Activated CD4-positive, alpha-beta memory T cell treated with anti-CD3 and anti-CD28 coated beads for 36 hours (primary cell): ENCODE measurements at regions not wholly inside any gene's neighbourhood (a gene's known extent, or its start where the extent isn't known, plus 50 kb on each side); places are given as distances from the start of the nearest gene placed in this dataset.
"Not testable (repeated sequence)": the region's sequence is repeated elsewhere in the genome, so short reads cannot be mapped to it uniquely, and the experiment has no call there.

Source experiments
- CTCF ChIA-PET: fragments of 350-600 bp; sonication (Branson Sonifier 250); formaldehyde crosslinking; loops from one replicate; lab custom pipeline; 2021; ENCODE audit warnings: antibody characterized with exemption, inconsistent platforms; lab: Charles Lee
- POLR2A ChIA-PET: fragments of 350-600 bp; sonication (Branson Sonifier 250); formaldehyde crosslinking; loops from one replicate; lab custom pipeline; 2021; ENCODE audit warnings: antibody characterized with exemption; lab: Charles Lee
- DNase-seq: peaks from one replicate; pipeline ENCODE4 v3.0.0-alpha.2; 2020
- H3K27ac Mint-ChIP-seq: one replicate; pipeline ENCODE4 v1.8.0; 2021; ENCODE audit warnings: mixed read lengths
- H3K27me3 Mint-ChIP-seq: one replicate; pipeline ENCODE4 v1.8.0; 2021; ENCODE audit warnings: mixed read lengths
- H3K36me3 Mint-ChIP-seq: one replicate; pipeline ENCODE4 v1.8.0; 2021; ENCODE audit warnings: mixed read lengths
- H3K4me1 Mint-ChIP-seq: one replicate; pipeline ENCODE4 v1.8.0; 2021; ENCODE audit warnings: low read depth, mixed read lengths
- H3K4me3 Mint-ChIP-seq: one replicate; pipeline ENCODE4 v1.8.0; 2021; ENCODE audit warnings: mild to moderate bottlenecking, mixed read lengths
- H3K9me3 Mint-ChIP-seq: one replicate; pipeline ENCODE4 v1.8.0; 2021; ENCODE audit warnings: mixed read lengths
- intact Hi-C: fragments of 100-400 bp; cut with micrococcal nuclease; formaldehyde crosslinking; loops from one replicate; pipeline ENCODE4 v1.15.1; 2023

- intact Hi-C loops, DNase-seq, H3K4me3 Mint-ChIP-seq, CTCF ChIA-PET, H3K27ac Mint-ChIP-seq, H3K9me3 Mint-ChIP-seq, H3K36me3 Mint-ChIP-seq, POLR2A ChIA-PET: not testable (repeated sequence)
- H3K4me1 Mint-ChIP-seq = peaks cover 10% of the 10 kb centered on the region
- H3K27me3 Mint-ChIP-seq = peaks cover 22% of the 10 kb centered on the region
These were observed 84.3 kb downstream of the IRS2 start for GRCh38 chr13:109702030-109702597.

- Mint-ChIP-seq H3K4me3 (no peak overlapping the region), H3K9me3 (no peaks in the 10 kb centered on the region), H3K4me1 (peaks cover 10% of the 10 kb centered on the region), H3K27ac (no peak overlapping the region), H3K27me3 (peaks cover 15% of the 10 kb centered on the region), H3K36me3 (no peaks in the 10 kb centered on the region)
- ChIA-PET CTCF (no interaction called here), POLR2A (no interaction called here)
- DNase-seq = no peak
- intact Hi-C loops = no loop called here
These were observed 86.2 kb downstream of the IRS2 start for GRCh38 chr13:109700176-109700575.

GRCh38 chr13:109699628-109700071, 86.7 kb downstream of the IRS2 start:
- intact Hi-C loops = no loop called here
- H3K9me3 Mint-ChIP-seq = no peaks in the 10 kb centered on the region
- POLR2A ChIA-PET = no interaction called here

GRCh38 chr13:109698779-109699178, 87.6 kb downstream of the IRS2 start:
- H3K36me3 Mint-ChIP-seq = no peaks in the 10 kb centered on the region
- H3K4me1 Mint-ChIP-seq = peaks cover 4% of the 10 kb centered on the region
- H3K27me3 Mint-ChIP-seq = peaks cover 1% of the 10 kb centered on the region
- intact Hi-C loops = no loop called here
- no peak overlapping the region for H3K4me3 Mint-ChIP-seq
- POLR2A ChIA-PET = no interaction called here
- no peak for DNase-seq
- CTCF ChIA-PET = no interaction called here
- no peaks in the 10 kb centered on the region for H3K9me3 Mint-ChIP-seq
- no peak overlapping the region for H3K27ac Mint-ChIP-seq

More at GRCh38 chr13:109699628-109700071, 86.7 kb downstream of the IRS2 start:
- Mint-ChIP-seq H3K36me3 (no peaks in the 10 kb centered on the region), H3K4me3 (no peak overlapping the region), H3K27ac (no peak overlapping the region), H3K4me1 (peaks cover 6% of the 10 kb centered on the region), H3K27me3 (peaks cover 10% of the 10 kb centered on the region)
- no peak for DNase-seq
- CTCF ChIA-PET = no interaction called here

- no peaks in the 10 kb centered on the region for H3K9me3 Mint-ChIP-seq
- no peak overlapping the region for H3K27ac Mint-ChIP-seq
- no peaks in the 10 kb centered on the region for H3K36me3 Mint-ChIP-seq
- DNase-seq = no peak
- H3K4me1 Mint-ChIP-seq = peaks cover 4% of the 10 kb centered on the region
- no peak overlapping the region for H3K4me3 Mint-ChIP-seq
- ChIA-PET CTCF (no interaction called here), POLR2A (no interaction called here)
- intact Hi-C loops = no loop called here
- peaks cover 2% of the 10 kb centered on the region for H3K27me3 Mint-ChIP-seq
These were observed 88.4 kb downstream of the IRS2 start for GRCh38 chr13:109697936-109698335.

- H3K4me3 Mint-ChIP-seq = no peak overlapping the region
- no peak overlapping the region for H3K27ac Mint-ChIP-seq
- ChIA-PET POLR2A (no interaction called here), CTCF (no interaction called here)
- DNase-seq = no peak
- intact Hi-C loops = no loop called here
- no peaks in the 10 kb centered on the region for H3K9me3 Mint-ChIP-seq
- H3K27me3 Mint-ChIP-seq = peaks cover 2% of the 10 kb centered on the region
- no peaks in the 10 kb centered on the region for H3K36me3 Mint-ChIP-seq
- peaks cover 4% of the 10 kb centered on the region for H3K4me1 Mint-ChIP-seq
These were observed 90.8 kb downstream of the IRS2 start for GRCh38 chr13:109695402-109696190.

GRCh38 chr13:109694972-109695371, 91.4 kb downstream of the IRS2 start:
- H3K4me1 Mint-ChIP-seq = peaks cover under 1% of the 10 kb centered on the region
- H3K27ac Mint-ChIP-seq = no peak overlapping the region
- H3K9me3 Mint-ChIP-seq = no peaks in the 10 kb centered on the region
- intact Hi-C loops = no loop called here
- H3K4me3 Mint-ChIP-seq = no peak overlapping the region
- CTCF ChIA-PET = no interaction called here
- POLR2A ChIA-PET = no interaction called here
- H3K27me3 Mint-ChIP-seq = peaks cover 2% of the 10 kb centered on the region
- no peak for DNase-seq
- no peaks in the 10 kb centered on the region for H3K36me3 Mint-ChIP-seq

GRCh38 chr13:109693213-109693612, 93.2 kb downstream of the IRS2 start:
- intact Hi-C loops = no loop called here
- DNase-seq = no peak
- CTCF ChIA-PET = no interaction called here
- Mint-ChIP-seq H3K27me3 (peaks cover 2% of the 10 kb centered on the region), H3K4me3 (no peak overlapping the region), H3K4me1 (no peaks in the 10 kb centered on the region), H3K9me3 (no peaks in the 10 kb centered on the region), H3K36me3 (no peaks in the 10 kb centered on the region), H3K27ac (no peak overlapping the region)
- POLR2A ChIA-PET = no interaction called here

GRCh38 chr13:109691689-109692088, 94.7 kb downstream of the IRS2 start:
- CTCF ChIA-PET = no interaction called here
- Mint-ChIP-seq H3K36me3 (no peaks in the 10 kb centered on the region), H3K4me3 (no peak overlapping the region), H3K27me3 (peaks cover 2% of the 10 kb centered on the region), H3K4me1 (no peaks in the 10 kb centered on the region), H3K27ac (no peak overlapping the region), H3K9me3 (no peaks in the 10 kb centered on the region)
- intact Hi-C loops = no loop called here
- POLR2A ChIA-PET = no interaction called here
- no peak for DNase-seq

- Mint-ChIP-seq H3K9me3 (no peaks in the 10 kb centered on the region), H3K27me3 (peaks cover 2% of the 10 kb centered on the region), H3K4me3 (no peak overlapping the region), H3K4me1 (no peaks in the 10 kb centered on the region), H3K27ac (no peak overlapping the region), H3K36me3 (no peaks in the 10 kb centered on the region)
- DNase-seq = no peak
- ChIA-PET CTCF (no interaction called here), POLR2A (no interaction called here)
- intact Hi-C loops = no loop called here
These were observed 98.6 kb downstream of the IRS2 start for GRCh38 chr13:109687559-109688448.

- CTCF ChIA-PET = no interaction called here
- H3K4me3 Mint-ChIP-seq = no peak overlapping the region
- DNase-seq = no peak
- H3K36me3 Mint-ChIP-seq = no peaks in the 10 kb centered on the region
- H3K4me1 Mint-ChIP-seq = no peaks in the 10 kb centered on the region
- no peaks in the 10 kb centered on the region for H3K9me3 Mint-ChIP-seq
- intact Hi-C loops = no loop called here
- POLR2A ChIA-PET = no interaction called here
- no peak overlapping the region for H3K27ac Mint-ChIP-seq
- H3K27me3 Mint-ChIP-seq = peaks cover 2% of the 10 kb centered on the region
These were observed 101.2 kb downstream of the IRS2 start for GRCh38 chr13:109685203-109685602.

- Mint-ChIP-seq H3K27me3 (peaks cover 2% of the 10 kb centered on the region), H3K9me3 (no peaks in the 10 kb centered on the region), H3K4me1 (no peaks in the 10 kb centered on the region), H3K4me3 (no peak overlapping the region), H3K27ac (no peak overlapping the region), H3K36me3 (no peaks in the 10 kb centered on the region)
- ChIA-PET CTCF (no interaction called here), POLR2A (no interaction called here)
- DNase-seq = no peak
- intact Hi-C loops = no loop called here
These were observed 101.6 kb downstream of the IRS2 start for GRCh38 chr13:109684824-109685202.
